Neuronal stem cell (in vitro differentiated cells): ENCODE measurements at regions not wholly inside any gene's neighbourhood (a gene's known extent, or its start where the extent isn't known, plus 50 kb on each side); places are given as distances from the start of the nearest gene placed in this dataset.

ENCODE experiments used
- DNase-seq: peaks from one replicate; pipeline ENCODE4 v3.0.0-alpha.2; 2013; ENCODE audit warnings: low spot score
- H2AFZ ChIP-seq: one replicate; pipeline ENCODE4 v1.6.1; 2013; ENCODE audit warnings: mild to moderate bottlenecking, low read length, inconsistent platforms
- H2AK5ac ChIP-seq: 2 replicates; pipeline ENCODE4 v1.6.1; 2013; ENCODE audit warnings: low read depth, mild to moderate bottlenecking, inconsistent platforms, low read length, moderate library complexity, mixed read lengths
- H2BK120ac ChIP-seq: 2 replicates; pipeline ENCODE4 v1.6.1; 2013; ENCODE audit warnings: low read depth, mild to moderate bottlenecking, inconsistent platforms, low read length, moderate library complexity, mixed read lengths
- H2BK12ac ChIP-seq: one replicate; pipeline ENCODE4 v1.6.1; 2013; ENCODE audit warnings: low read length, inconsistent platforms
- H2BK15ac ChIP-seq: 2 replicates; pipeline ENCODE4 v1.6.1; 2013; ENCODE audit warnings: mild to moderate bottlenecking, low read length, inconsistent platforms, mixed read lengths
- H2BK5ac ChIP-seq: one replicate; pipeline ENCODE4 v1.6.1; 2013; ENCODE audit warnings: inconsistent platforms, mild to moderate bottlenecking, low read length, moderate library complexity
- H3K14ac ChIP-seq: one replicate; pipeline ENCODE4 v1.6.1; 2013; ENCODE audit warnings: low read length, inconsistent platforms
- H3K18ac ChIP-seq: 2 replicates; pipeline ENCODE4 v1.6.1; 2013; ENCODE audit warnings: low read length, inconsistent platforms
- H3K23ac ChIP-seq: 2 replicates; pipeline ENCODE4 v1.6.1; 2013; ENCODE audit warnings: low read depth, mild to moderate bottlenecking, mixed read lengths, low read length, inconsistent platforms; ENCODE audit not compliant: poor library complexity
- H3K27ac ChIP-seq: replicated peaks from 3 replicates; pipeline ENCODE4 v1.5.1; 2013; ENCODE audit warnings: low read length, inconsistent platforms
- H3K27me3 ChIP-seq, 3 experiments: 2 replicates each; pipeline ENCODE4 v1.6.1; 2013; ENCODE audit warnings: low read length in 3 of 3, mild to moderate bottlenecking in 2 of 3, inconsistent platforms in 1 of 3, low read depth in 1 of 3, mixed read lengths in 1 of 3, moderate library complexity in 1 of 3; ENCODE audit not compliant: control insufficient read depth in 3 of 3, insufficient read depth in 3 of 3
- H3K36me3 ChIP-seq, 2 donors: replicated peaks in 1 of 2; 2 replicates each; pipeline ENCODE4 v1.6.1; 2013; ENCODE audit warnings: low read length in 2 of 2; ENCODE audit not compliant: control insufficient read depth in 2 of 2, insufficient read depth in 2 of 2
- H3K4ac ChIP-seq: 2 replicates; pipeline ENCODE4 v1.6.1; 2013; ENCODE audit warnings: inconsistent platforms, mild to moderate bottlenecking, low read length, moderate library complexity
- H3K4me1 ChIP-seq, 2 donors: 1 replicate in 1 of 2; 2 replicates in 1 of 2; pipeline ENCODE4 v1.6.1; 2013; ENCODE audit warnings: low read length in 2 of 2, low read depth in 1 of 2; ENCODE audit not compliant: control insufficient read depth in 2 of 2, insufficient read depth in 1 of 2
- H3K4me2 ChIP-seq: one replicate; pipeline ENCODE4 v1.6.1; 2013; ENCODE audit warnings: mild to moderate bottlenecking, low read length, inconsistent platforms; ENCODE audit not compliant: insufficient read depth, poor library complexity, severe bottlenecking
- H3K4me3 ChIP-seq, 2 donors: 2 replicates each; pipeline ENCODE4 v1.5.1; 2013; ENCODE audit warnings: low read length in 2 of 2, mild to moderate bottlenecking in 2 of 2, inconsistent platforms in 1 of 2, moderate library complexity in 1 of 2
- H3K79me1 ChIP-seq: one replicate; pipeline ENCODE4 v1.6.1; 2013; ENCODE audit warnings: low read depth, mild to moderate bottlenecking, inconsistent platforms, low read length, moderate library complexity
- H3K9ac ChIP-seq: one replicate; pipeline ENCODE4 v1.6.1; 2013; ENCODE audit warnings: mild to moderate bottlenecking, low read depth, low read length, inconsistent platforms; ENCODE audit not compliant: poor library complexity
- H3K9me3 ChIP-seq, 2 donors: replicated peaks in 1 of 2; 2 replicates each; pipeline versions ENCODE3 to v1.6.1; 2013; ENCODE audit warnings: low read length in 2 of 2, mild to moderate bottlenecking in 2 of 2, inconsistent platforms in 1 of 2, low read depth in 1 of 2, mixed read lengths in 1 of 2, moderate library complexity in 1 of 2; ENCODE audit not compliant: control insufficient read depth in 2 of 2, insufficient read depth in 1 of 2
- H4K8ac ChIP-seq: one replicate; pipeline ENCODE4 v1.6.1; 2013; ENCODE audit warnings: low read depth, mild to moderate bottlenecking, inconsistent platforms, low read length, moderate library complexity
- H4K91ac ChIP-seq: one replicate; pipeline ENCODE4 v1.6.1; 2013; ENCODE audit warnings: low read length, low read depth, mild to moderate bottlenecking, inconsistent platforms; ENCODE audit not compliant: poor library complexity
- WGBS, 2 donors: extraction: QIAGEN DNeasy Blood & Tissue Kit; methylation state at CpG; one replicate each; pipeline ENCODE4 v1.1.7; 2013; ENCODE audit warnings: missing lambda C conversion rate in 2 of 2, mixed read lengths in 1 of 2; ENCODE audit not compliant: insufficient read length in 2 of 2, insufficient replicate concordance in 1 of 2; ENCODE audit errors: extremely low coverage in 2 of 2; 5-methylcytosine and 5-hydroxymethylcytosine counted together

DNA sequence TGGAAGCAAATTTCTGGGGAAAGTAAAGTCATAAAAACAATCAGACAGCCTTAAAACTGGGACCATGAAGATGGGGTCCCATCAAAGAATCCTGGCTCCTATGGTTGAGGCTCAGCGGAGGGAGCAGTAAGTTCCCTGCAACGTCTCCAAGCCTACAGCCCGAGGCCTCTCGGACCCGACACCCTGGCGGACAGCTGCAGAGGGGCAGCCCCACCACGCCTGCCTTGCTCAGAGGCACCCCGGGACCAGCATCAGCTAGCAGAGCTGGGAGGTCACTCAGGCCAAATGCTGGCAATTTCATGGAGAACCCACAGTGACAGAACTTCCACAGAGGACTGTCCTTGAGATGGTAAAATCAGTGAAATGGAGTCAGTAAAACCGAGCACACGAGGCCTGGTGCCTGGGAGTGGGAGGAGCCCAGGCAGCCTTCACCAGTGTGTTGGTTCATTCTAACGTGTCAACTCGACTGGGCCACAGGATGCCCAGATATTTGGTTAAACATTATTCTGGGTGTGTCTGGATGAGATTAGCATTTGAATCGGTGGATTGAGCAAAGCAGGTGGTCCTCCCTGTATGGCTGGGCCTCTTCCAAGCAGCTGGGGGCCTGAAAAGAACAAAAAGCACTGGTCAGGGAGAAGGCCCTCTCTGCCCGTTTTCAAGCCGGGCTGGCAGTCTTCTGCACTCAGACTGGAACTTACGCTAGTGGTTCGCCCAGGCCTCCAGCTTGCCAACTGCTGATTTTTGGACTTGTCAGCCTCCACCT, 96.2 kb upstream of the INSIG1 start:
- Histone ChIP-seq H2AFZ (no peak overlapping the region), H3K23ac (peak overlapping the region; percentile 32), H3K18ac (peak overlapping the region; percentile 45), H3K27me3 (no peaks in the 10 kb centered on the region), H3K4ac (no peak overlapping the region), H3K4me1 (no peaks in the 10 kb centered on the region), H3K79me1 (no peaks in the 10 kb centered on the region), H3K14ac (no peak overlapping the region), H3K9ac (no peak overlapping the region), H2BK120ac (no peak overlapping the region), H3K36me3 (no peaks in the 10 kb centered on the region), H3K9me3 (peaks cover 0 to 6% of the 10 kb centered on the region in 2 donors), H4K8ac (no peak overlapping the region), H2AK5ac (peak overlapping the region; percentile 60), H2BK15ac (no peak overlapping the region), H2BK12ac (no peak overlapping the region), H3K4me2 (no peak overlapping the region), H2BK5ac (no peak overlapping the region), H3K27ac (no peak overlapping the region), H3K4me3 (no peak overlapping the region), H4K91ac (peak overlapping the region; percentile 46)
- DNase-seq, result no peak
- no CpG with 5 or more reads among the region's 17 CpGs for WGBS, 2 donors

DNA sequence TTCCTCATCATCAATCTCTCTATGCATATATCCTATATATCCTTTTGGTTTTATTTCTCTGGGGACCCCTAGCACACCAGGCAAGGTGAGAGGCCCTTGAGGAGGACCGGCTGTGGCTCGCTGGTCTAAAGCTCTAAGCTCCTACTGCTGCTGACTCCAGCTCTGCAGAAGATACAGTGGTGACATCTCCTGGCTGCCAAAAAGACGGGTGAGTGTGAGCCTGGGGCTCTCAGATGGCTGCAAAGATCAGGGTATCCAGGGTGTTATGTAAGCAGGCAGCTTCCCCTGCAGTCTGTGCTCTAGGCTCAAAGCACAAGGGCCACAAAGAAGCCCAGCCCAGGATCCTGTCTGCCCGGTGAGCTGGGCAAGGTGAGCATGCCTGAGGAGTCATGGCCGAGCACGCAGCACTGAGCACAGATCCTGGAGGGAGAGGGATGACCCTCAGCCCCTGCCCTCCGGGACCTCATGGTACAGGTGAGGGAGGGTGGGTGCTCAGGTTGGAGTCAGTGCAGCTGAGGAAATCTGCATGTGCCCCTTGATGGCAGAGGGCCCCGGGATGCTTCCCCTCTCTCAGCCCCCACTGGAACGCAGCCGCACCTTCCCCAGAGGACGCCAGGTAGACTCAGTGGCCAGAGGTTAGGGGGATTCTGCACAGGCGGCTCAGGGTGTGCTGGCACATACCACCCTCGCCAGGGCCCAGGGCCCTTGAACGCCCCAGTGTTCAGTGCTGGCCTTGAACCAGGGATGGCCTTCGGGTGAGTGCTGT, 95.4 kb upstream of the INSIG1 start:
- Histone ChIP-seq H3K23ac (peak overlapping the region; percentile 23), H3K4me1 (no peaks in the 10 kb centered on the region), H2BK15ac (peak overlapping the region; percentile 82), H4K8ac (no peak overlapping the region), H3K27me3 (no peaks in the 10 kb centered on the region), H3K4me3 (no peak overlapping the region), H2AK5ac (peak overlapping the region; percentile 66), H3K14ac (peak overlapping the region; percentile 78), H2BK120ac (no peak overlapping the region), H3K9me3 (peaks cover 0 to 4% of the 10 kb centered on the region in 2 donors), H3K4ac (no peak overlapping the region), H3K18ac (peak overlapping the region; percentile 58), H3K27ac (no peak overlapping the region), H2BK5ac (no peak overlapping the region), H2AFZ (no peak overlapping the region), H3K79me1 (no peaks in the 10 kb centered on the region), H2BK12ac (peak overlapping the region; percentile 16), H3K36me3 (no peaks in the 10 kb centered on the region), H4K91ac (peak overlapping the region; percentile 66), H3K9ac (peak overlapping the region; percentile 10), H3K4me2 (no peak overlapping the region)
- WGBS, 2 donors, result no CpG with 5 or more reads among the region's 15 CpGs
- no peak for DNase-seq

GRCh38 chr7:155203059-155203881, 94.4 kb upstream of the INSIG1 start:
- H3K27ac ChIP-seq, result no peak overlapping the region
- no peak overlapping the region for H4K8ac ChIP-seq

More at GRCh38 chr7:155203059-155203881, 94.4 kb upstream of the INSIG1 start:
- no peaks in the 10 kb centered on the region for H3K79me1 ChIP-seq
- no peak overlapping the region for H3K23ac ChIP-seq
- peak overlapping the region; percentile 80 for H2AK5ac ChIP-seq
- H3K9ac ChIP-seq, result no peak overlapping the region
- peak overlapping the region; percentile 59 for H2BK15ac ChIP-seq
- no peak for DNase-seq
- H3K4ac ChIP-seq, result no peak overlapping the region
- peaks cover 0 to 8% of the 10 kb centered on the region in 2 donors for H3K9me3 ChIP-seq
- no peak overlapping the region for H3K4me3 ChIP-seq
- H2BK12ac ChIP-seq, result no peak overlapping the region
- H3K14ac ChIP-seq, result no peak overlapping the region
- H2BK120ac ChIP-seq, result peak overlapping the region; percentile 13
- H3K27me3 ChIP-seq, result no peaks in the 10 kb centered on the region
- no CpG with 5 or more reads among the region's 17 CpGs for WGBS, 2 donors
- H2AFZ ChIP-seq, result no peak overlapping the region
- no peak overlapping the region for H4K91ac ChIP-seq
- H3K4me1 ChIP-seq, result no peaks in the 10 kb centered on the region
- no peak overlapping the region for H2BK5ac ChIP-seq
- no peaks in the 10 kb centered on the region for H3K36me3 ChIP-seq
- peak overlapping the region; percentile 68 for H3K18ac ChIP-seq
- no peak overlapping the region for H3K4me2 ChIP-seq
